Upper lobe of right lung (tissue), 1 donor: ENCODE measurements at regions not wholly inside any gene's neighbourhood (a gene's known extent, or its start where the extent isn't known, plus 50 kb on each side); places are given as distances from the start of the nearest gene placed in this dataset.

Experiments
- ATAC-seq: fragments of 200-7000 bp; cut with Tn5 transposase; one replicate; pipeline ENCODE4 v1.9.1; 2020; ENCODE audit warnings: mild to moderate bottlenecking, moderate library complexity
- DNase-seq: peaks from one replicate; pipeline ENCODE4 v3.0.0-alpha.2; 2020
- H3K27ac ChIP-seq: fragments of 200-600 bp; one replicate; pipeline ENCODE4 v1.8.0; 2022
- H3K27me3 ChIP-seq: fragments of 200-600 bp; one replicate; pipeline ENCODE4 v1.8.0; 2022; ENCODE audit warnings: mild to moderate bottlenecking
- H3K36me3 ChIP-seq: fragments of 200-600 bp; one replicate; pipeline ENCODE4 v1.8.0; 2022
- H3K4me1 ChIP-seq: fragments of 200-600 bp; one replicate; pipeline ENCODE4 v1.8.0; 2022
- H3K4me3 ChIP-seq: fragments of 200-600 bp; one replicate; pipeline ENCODE4 v1.8.0; 2022; ENCODE audit warnings: mild to moderate bottlenecking
- H3K9me3 ChIP-seq: fragments of 200-600 bp; one replicate; pipeline ENCODE4 v1.8.0; 2022
- intact Hi-C: fragments of 100-400 bp; cut with DNase I; formaldehyde crosslinking; loops from one replicate; pipeline ENCODE4 v1.11.0; 2022
- TF ChIP-seq, protein P1 (sequence below): fragments of 200-600 bp; IDR thresholded peaks from one replicate; pipeline ENCODE4 v1.8.0; 2022; ENCODE audit warnings: antibody characterized with exemption
- donor health status: DM: no; HTN: yes; CAD: no; lungs with severe emphysema.

- Histone ChIP-seq H3K36me3 (no peaks in the 10 kb centered on the region), H3K9me3 (no peaks in the 10 kb centered on the region), H3K27me3 (no peaks in the 10 kb centered on the region), H3K4me3 (no peak overlapping the region), H3K27ac (no peak overlapping the region), H3K4me1 (no peaks in the 10 kb centered on the region)
- TF ChIP-seq, protein P1, sequence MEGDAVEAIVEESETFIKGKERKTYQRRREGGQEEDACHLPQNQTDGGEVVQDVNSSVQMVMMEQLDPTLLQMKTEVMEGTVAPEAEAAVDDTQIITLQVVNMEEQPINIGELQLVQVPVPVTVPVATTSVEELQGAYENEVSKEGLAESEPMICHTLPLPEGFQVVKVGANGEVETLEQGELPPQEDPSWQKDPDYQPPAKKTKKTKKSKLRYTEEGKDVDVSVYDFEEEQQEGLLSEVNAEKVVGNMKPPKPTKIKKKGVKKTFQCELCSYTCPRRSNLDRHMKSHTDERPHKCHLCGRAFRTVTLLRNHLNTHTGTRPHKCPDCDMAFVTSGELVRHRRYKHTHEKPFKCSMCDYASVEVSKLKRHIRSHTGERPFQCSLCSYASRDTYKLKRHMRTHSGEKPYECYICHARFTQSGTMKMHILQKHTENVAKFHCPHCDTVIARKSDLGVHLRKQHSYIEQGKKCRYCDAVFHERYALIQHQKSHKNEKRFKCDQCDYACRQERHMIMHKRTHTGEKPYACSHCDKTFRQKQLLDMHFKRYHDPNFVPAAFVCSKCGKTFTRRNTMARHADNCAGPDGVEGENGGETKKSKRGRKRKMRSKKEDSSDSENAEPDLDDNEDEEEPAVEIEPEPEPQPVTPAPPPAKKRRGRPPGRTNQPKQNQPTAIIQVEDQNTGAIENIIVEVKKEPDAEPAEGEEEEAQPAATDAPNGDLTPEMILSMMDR: no peak
- intact Hi-C loops: no loop called here
- DNase-seq: no peak
- ATAC-seq: no peak
Measured at GRCh38 chr10:4775808-4776207, 50.2 kb upstream of the AKR1E2 start.

GRCh38 chr10:4772202-4772570 lies 53.8 kb upstream of the AKR1E2 start:
- ATAC-seq: no peak
- Histone ChIP-seq H3K9me3 (no peaks in the 10 kb centered on the region), H3K27me3 (no peaks in the 10 kb centered on the region), H3K4me1 (no peaks in the 10 kb centered on the region), H3K4me3 (no peak overlapping the region), H3K27ac (no peak overlapping the region), H3K36me3 (no peaks in the 10 kb centered on the region)
- TF ChIP-seq, protein P1: no peak
- DNase-seq: no peak
- intact Hi-C loops: no loop called here

GRCh38 chr10:4771554-4772201 lies 54.3 kb upstream of the AKR1E2 start:
- TF ChIP-seq, protein P1: no peak
- intact Hi-C loops: no loop called here
- no peak for ATAC-seq

GRCh38 chr10:4770801-4771553 lies 55.0 kb upstream of the AKR1E2 start:
- peak overlapping the region; percentile 15 for H3K27ac ChIP-seq
- no peak overlapping the region for H3K4me3 ChIP-seq
- TF ChIP-seq, protein P1: peak; percentile 44
- no peak for DNase-seq
- H3K4me1 ChIP-seq: no peaks in the 10 kb centered on the region
- peak; percentile 81 for ATAC-seq
- no peaks in the 10 kb centered on the region for H3K36me3 ChIP-seq
- H3K27me3 ChIP-seq: no peaks in the 10 kb centered on the region
- H3K9me3 ChIP-seq: no peaks in the 10 kb centered on the region
- intact Hi-C loops: no loop called here

More at GRCh38 chr10:4771554-4772201, 54.3 kb upstream of the AKR1E2 start:
- no peaks in the 10 kb centered on the region for H3K27me3 ChIP-seq
- H3K4me1 ChIP-seq: no peaks in the 10 kb centered on the region
- H3K27ac ChIP-seq: peak overlapping the region; percentile 15
- H3K36me3 ChIP-seq: no peaks in the 10 kb centered on the region
- H3K4me3 ChIP-seq: no peak overlapping the region
- H3K9me3 ChIP-seq: no peaks in the 10 kb centered on the region
- no peak for DNase-seq

- no peak for ATAC-seq
- intact Hi-C loops: loop anchor here (10.0 kb wide), 1 partner anchor 1574 kb away; no protein-coding TSS in a partner anchor
- Histone ChIP-seq H3K4me1 (no peaks in the 10 kb centered on the region), H3K27me3 (no peaks in the 10 kb centered on the region), H3K9me3 (no peaks in the 10 kb centered on the region), H3K36me3 (no peaks in the 10 kb centered on the region), H3K4me3 (no peak overlapping the region), H3K27ac (no peak overlapping the region)
- no peak for DNase-seq
- TF ChIP-seq, protein P1: no peak
Measured at GRCh38 chr10:4768416-4768815, 57.6 kb upstream of the AKR1E2 start.
